ENCODE measurements at regions not wholly inside any gene's neighbourhood (a gene's known extent, or its start where the extent isn't known, plus 50 kb on each side); places are given as distances from the start of the nearest gene placed in this dataset.
A peak's percentile ranks its signal among the peaks of the same experiment; 100 is the strongest.

GRCh38 chr7:106767498-106768323 is 97.4 kb upstream of the PIK3CG start:
- Histone ChIP-seq H4K20me1 (ENCODE audit: insufficient read depth, poor library complexity, severe bottlenecking) (no peaks in the 10 kb centered on the region), H3K4me3 (no peak overlapping the region), H3K4me2 (peak overlapping the region; percentile 25), H3K79me2 (no peaks in the 10 kb centered on the region), H3K27me3 (no peaks in the 10 kb centered on the region), H3K9me2 (replicated peaks; ENCODE audit: insufficient read depth) (no peaks in the 10 kb centered on the region), H3K9me3 (ENCODE audit: low read depth) (no peaks in the 10 kb centered on the region), H3K27ac (no peak overlapping the region), H3K36me3 (replicated peaks; ENCODE audit: insufficient read depth, low read depth) (no peaks in the 10 kb centered on the region), H2AFZ (peak overlapping the region; percentile 37), H3K4me1 (ENCODE audit: insufficient read depth) (no peaks in the 10 kb centered on the region)
- TF ChIP-seq, protein P1, sequence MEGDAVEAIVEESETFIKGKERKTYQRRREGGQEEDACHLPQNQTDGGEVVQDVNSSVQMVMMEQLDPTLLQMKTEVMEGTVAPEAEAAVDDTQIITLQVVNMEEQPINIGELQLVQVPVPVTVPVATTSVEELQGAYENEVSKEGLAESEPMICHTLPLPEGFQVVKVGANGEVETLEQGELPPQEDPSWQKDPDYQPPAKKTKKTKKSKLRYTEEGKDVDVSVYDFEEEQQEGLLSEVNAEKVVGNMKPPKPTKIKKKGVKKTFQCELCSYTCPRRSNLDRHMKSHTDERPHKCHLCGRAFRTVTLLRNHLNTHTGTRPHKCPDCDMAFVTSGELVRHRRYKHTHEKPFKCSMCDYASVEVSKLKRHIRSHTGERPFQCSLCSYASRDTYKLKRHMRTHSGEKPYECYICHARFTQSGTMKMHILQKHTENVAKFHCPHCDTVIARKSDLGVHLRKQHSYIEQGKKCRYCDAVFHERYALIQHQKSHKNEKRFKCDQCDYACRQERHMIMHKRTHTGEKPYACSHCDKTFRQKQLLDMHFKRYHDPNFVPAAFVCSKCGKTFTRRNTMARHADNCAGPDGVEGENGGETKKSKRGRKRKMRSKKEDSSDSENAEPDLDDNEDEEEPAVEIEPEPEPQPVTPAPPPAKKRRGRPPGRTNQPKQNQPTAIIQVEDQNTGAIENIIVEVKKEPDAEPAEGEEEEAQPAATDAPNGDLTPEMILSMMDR (IDR thresholded peaks at IDR 0.05; ENCODE audit: poor library complexity) = no peak
- DNase-seq (ENCODE audit: low spot score) = no peak
- 43% methylated on average over 8 of the region's 8 CpGs for WGBS (ENCODE audit: low lambda C conversion rate, missing lambda C conversion rate)

DNA sequence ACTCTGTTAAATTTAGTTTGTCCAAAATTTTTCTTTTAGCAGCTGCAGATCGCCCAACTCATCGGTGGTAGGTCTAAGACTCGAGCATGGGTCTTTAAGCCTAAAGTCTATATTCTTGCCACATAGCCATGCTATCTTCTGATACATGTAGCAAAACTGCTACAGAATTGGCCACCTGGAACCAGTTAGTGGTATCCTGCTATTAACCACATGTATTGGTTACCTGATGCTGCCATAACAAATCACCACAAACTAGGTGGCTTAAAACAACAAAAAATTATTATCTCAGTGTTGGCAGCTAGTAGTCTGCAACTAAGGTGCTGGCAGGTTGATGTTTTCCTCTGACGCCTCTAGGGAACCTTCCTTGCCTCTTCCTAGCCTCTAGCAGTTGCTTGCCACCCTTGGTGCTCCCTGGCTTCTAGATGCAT is 96.7 kb upstream of the PIK3CG start:
- H4K20me1 ChIP-seq (ENCODE audit: insufficient read depth, poor library complexity, severe bottlenecking) = no peaks in the 10 kb centered on the region
- DNase-seq (ENCODE audit: low spot score) = no peak
- H3K4me1 ChIP-seq (ENCODE audit: insufficient read depth) = no peaks in the 10 kb centered on the region
- no peaks in the 10 kb centered on the region for H3K9me2 ChIP-seq (replicated peaks; ENCODE audit: insufficient read depth)
- TF ChIP-seq EZH2 (IDR thresholded peaks at IDR 0.05; ENCODE audit: borderline replicate concordance) = no peak
- no peaks in the 10 kb centered on the region for H3K9me3 ChIP-seq (ENCODE audit: low read depth)
- H3K27ac ChIP-seq = no peak overlapping the region
- no peak overlapping the region for H2AFZ ChIP-seq
- H3K27me3 ChIP-seq = no peaks in the 10 kb centered on the region
- peak overlapping the region; percentile 25 for H3K4me2 ChIP-seq
- no peak overlapping the region for H3K4me3 ChIP-seq
- no peaks in the 10 kb centered on the region for H3K36me3 ChIP-seq (replicated peaks; ENCODE audit: insufficient read depth, low read depth)
- 85% methylated on average over 4 of the region's 4 CpGs for WGBS (ENCODE audit: low lambda C conversion rate, missing lambda C conversion rate)
- H3K79me2 ChIP-seq = no peaks in the 10 kb centered on the region

DNA sequence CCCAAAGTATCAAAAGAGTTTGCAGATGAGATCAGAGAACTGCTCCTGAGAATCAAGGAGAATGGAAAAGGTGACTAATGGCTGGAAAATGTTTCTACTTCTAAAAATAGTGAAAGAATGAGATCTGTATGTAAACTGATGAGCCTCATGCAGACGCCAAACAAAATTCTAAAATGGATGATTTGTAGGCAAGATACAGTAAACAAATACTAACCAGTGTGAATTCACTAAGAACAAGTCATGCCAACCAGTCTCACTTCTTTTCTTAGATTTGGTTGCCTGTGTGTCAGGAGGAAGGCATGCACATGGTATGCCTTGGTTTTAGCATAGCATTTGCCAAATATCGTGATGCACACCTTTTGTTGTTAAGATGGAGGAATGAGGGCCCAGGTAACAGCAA is 94.9 kb upstream of the PIK3CG start:
- TF ChIP-seq EZH2 (IDR thresholded peaks at IDR 0.05; ENCODE audit: borderline replicate concordance) = no peak
- TF ChIP-seq EZH2phosphoT487 (IDR thresholded peaks at IDR 0.05; ENCODE audit: low read depth, severe bottlenecking, unreplicated experiment) = no peak
- TF ChIP-seq, protein P1 (IDR thresholded peaks at IDR 0.05; ENCODE audit: poor library complexity) = no peak
- H3K36me3 ChIP-seq (replicated peaks; ENCODE audit: insufficient read depth, low read depth) = no peaks in the 10 kb centered on the region
- no peaks in the 10 kb centered on the region for H3K9me3 ChIP-seq (ENCODE audit: low read depth)
- no peaks in the 10 kb centered on the region for H3K9me2 ChIP-seq (replicated peaks; ENCODE audit: insufficient read depth)
- no peaks in the 10 kb centered on the region for H3K27me3 ChIP-seq
- DNase-seq (ENCODE audit: low spot score) = no peak
- 62% methylated on average over 2 of the region's 2 CpGs for WGBS (ENCODE audit: low lambda C conversion rate, missing lambda C conversion rate)
- H2AFZ ChIP-seq = no peak overlapping the region
- H3K4me1 ChIP-seq (ENCODE audit: insufficient read depth) = no peaks in the 10 kb centered on the region
- no peak overlapping the region for H3K27ac ChIP-seq
- no peaks in the 10 kb centered on the region for H3K79me2 ChIP-seq
- no peak overlapping the region for H3K4me3 ChIP-seq
- no peak overlapping the region for H3K4me2 ChIP-seq
- H4K20me1 ChIP-seq (ENCODE audit: insufficient read depth, poor library complexity, severe bottlenecking) = no peaks in the 10 kb centered on the region

GRCh38 chr7:106772655-106773108 is 92.4 kb upstream of the PIK3CG start:
- no peaks in the 10 kb centered on the region for H3K9me2 ChIP-seq (replicated peaks; ENCODE audit: insufficient read depth)
- H3K4me3 ChIP-seq = no peak overlapping the region
- peak overlapping the region; percentile 10 for H3K4me2 ChIP-seq
- TF ChIP-seq EZH2phosphoT487 (IDR thresholded peaks at IDR 0.05; ENCODE audit: low read depth, severe bottlenecking, unreplicated experiment) (no peak), EZH2 (IDR thresholded peaks at IDR 0.05; ENCODE audit: borderline replicate concordance) (no peak)
- TF ChIP-seq, protein P1 (IDR thresholded peaks at IDR 0.05; ENCODE audit: poor library complexity) = no peak
- no peaks in the 10 kb centered on the region for H3K36me3 ChIP-seq (replicated peaks; ENCODE audit: insufficient read depth, low read depth)
- no peaks in the 10 kb centered on the region for H3K9me3 ChIP-seq (ENCODE audit: low read depth)
- no peak overlapping the region for H2AFZ ChIP-seq
- no peak for DNase-seq (ENCODE audit: low spot score)
- peak overlapping the region; percentile 43 for H3K27ac ChIP-seq
- WGBS (ENCODE audit: low lambda C conversion rate, missing lambda C conversion rate) = 86% methylated on average over 3 of the region's 3 CpGs
- no peaks in the 10 kb centered on the region for H4K20me1 ChIP-seq (ENCODE audit: insufficient read depth, poor library complexity, severe bottlenecking)
- H3K79me2 ChIP-seq = no peaks in the 10 kb centered on the region
- peaks cover 3% of the 10 kb centered on the region for H3K4me1 ChIP-seq (ENCODE audit: insufficient read depth)
- H3K27me3 ChIP-seq = no peaks in the 10 kb centered on the region
